ENCODE measurements at regions not wholly inside any gene's neighbourhood (a gene's known extent, or its start where the extent isn't known, plus 50 kb on each side); places are given as distances from the start of the nearest gene placed in this dataset.
"Not testable (repeated sequence)": the region's sequence is repeated elsewhere in the genome, so short reads cannot be mapped to it uniquely, and the experiment has no call there.

GRCh38 chr15:87538327-87538834 lies 718.2 kb downstream of the NTRK3 start:
- ATAC-seq = no peak
- Histone ChIP-seq H3K36me3 (ENCODE audit: control insufficient read depth, insufficient read depth, low read length) (no peaks in the 10 kb centered on the region), H3K4me1 (ENCODE audit: control insufficient read depth, insufficient read depth, low read length) (no peaks in the 10 kb centered on the region), H3K9me3 (ENCODE audit: control insufficient read depth, insufficient read depth, low read length) (no peaks in the 10 kb centered on the region), H3K4me3 (ENCODE audit: low read length) (no peak overlapping the region), H3K27ac (ENCODE audit: low read length) (no peak overlapping the region), H3K27me3 (ENCODE audit: control insufficient read depth, insufficient read depth, low read length) (no peaks in the 10 kb centered on the region)
- TF ChIP-seq, protein P1, sequence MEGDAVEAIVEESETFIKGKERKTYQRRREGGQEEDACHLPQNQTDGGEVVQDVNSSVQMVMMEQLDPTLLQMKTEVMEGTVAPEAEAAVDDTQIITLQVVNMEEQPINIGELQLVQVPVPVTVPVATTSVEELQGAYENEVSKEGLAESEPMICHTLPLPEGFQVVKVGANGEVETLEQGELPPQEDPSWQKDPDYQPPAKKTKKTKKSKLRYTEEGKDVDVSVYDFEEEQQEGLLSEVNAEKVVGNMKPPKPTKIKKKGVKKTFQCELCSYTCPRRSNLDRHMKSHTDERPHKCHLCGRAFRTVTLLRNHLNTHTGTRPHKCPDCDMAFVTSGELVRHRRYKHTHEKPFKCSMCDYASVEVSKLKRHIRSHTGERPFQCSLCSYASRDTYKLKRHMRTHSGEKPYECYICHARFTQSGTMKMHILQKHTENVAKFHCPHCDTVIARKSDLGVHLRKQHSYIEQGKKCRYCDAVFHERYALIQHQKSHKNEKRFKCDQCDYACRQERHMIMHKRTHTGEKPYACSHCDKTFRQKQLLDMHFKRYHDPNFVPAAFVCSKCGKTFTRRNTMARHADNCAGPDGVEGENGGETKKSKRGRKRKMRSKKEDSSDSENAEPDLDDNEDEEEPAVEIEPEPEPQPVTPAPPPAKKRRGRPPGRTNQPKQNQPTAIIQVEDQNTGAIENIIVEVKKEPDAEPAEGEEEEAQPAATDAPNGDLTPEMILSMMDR (IDR thresholded peaks at IDR 0.05) = no peak
- Mint-ChIP-seq H3K27me3 (ENCODE audit: low read depth in 2 of 2) (no peaks in the 10 kb centered on the region), H3K27ac (no peak overlapping the region), H3K4me3 (no peak overlapping the region), H3K4me1 (no peaks in the 10 kb centered on the region), H3K36me3 (no peaks in the 10 kb centered on the region), H3K9me3 (peaks cover 2 to 6% of the 10 kb centered on the region in 2 donors)
- intact Hi-C loops (cut with micrococcal nuclease) = no loop called here
- DNase-seq = no peak
- WGBS (ENCODE audit: insufficient coverage) = 100% methylated on average over 1 of the region's 3 CpGs

GRCh38 chr15:87537295-87537694 lies 719.2 kb downstream of the NTRK3 start:
- intact Hi-C loops (cut with micrococcal nuclease) = no loop called here
- H3K36me3 Mint-ChIP-seq = no peaks in the 10 kb centered on the region
- no peaks in the 10 kb centered on the region for H3K27me3 Mint-ChIP-seq (ENCODE audit: low read depth in 2 of 2)
- Histone ChIP-seq H3K4me3 (ENCODE audit: low read length) (no peak overlapping the region), H3K27ac (ENCODE audit: low read length) (no peak overlapping the region), H3K4me1 (ENCODE audit: control insufficient read depth, insufficient read depth, low read length) (no peaks in the 10 kb centered on the region), H3K27me3 (ENCODE audit: control insufficient read depth, insufficient read depth, low read length) (no peaks in the 10 kb centered on the region), H3K36me3 (ENCODE audit: control insufficient read depth, insufficient read depth, low read length) (no peaks in the 10 kb centered on the region), H3K9me3 (ENCODE audit: control insufficient read depth, insufficient read depth, low read length) (no peaks in the 10 kb centered on the region)
- ATAC-seq (no peak), DNase-seq (no peak)
- peaks cover 2 to 8% of the 10 kb centered on the region in 2 donors for H3K9me3 Mint-ChIP-seq
- TF ChIP-seq, protein P1 (IDR thresholded peaks at IDR 0.05) = no peak
- no peaks in the 10 kb centered on the region for H3K4me1 Mint-ChIP-seq
- no peak overlapping the region for H3K27ac Mint-ChIP-seq
- H3K4me3 Mint-ChIP-seq = no peak overlapping the region
- WGBS (ENCODE audit: insufficient coverage) = no CpG with 5 or more reads among the region's 1 CpG

- H3K4me1 Mint-ChIP-seq; H3K27ac Mint-ChIP-seq; H3K4me1 ChIP-seq (ENCODE audit: control insufficient read depth, insufficient read depth, low read length); H3K27ac ChIP-seq (ENCODE audit: low read length); H3K9me3 Mint-ChIP-seq; H3K9me3 ChIP-seq (ENCODE audit: control insufficient read depth, insufficient read depth, low read length); intact Hi-C loops (cut with micrococcal nuclease); DNase-seq; H3K4me3 ChIP-seq (ENCODE audit: low read length); H3K27me3 Mint-ChIP-seq (ENCODE audit: low read depth in 2 of 2); ATAC-seq; H3K27me3 ChIP-seq (ENCODE audit: control insufficient read depth, insufficient read depth, low read length); H3K36me3 Mint-ChIP-seq; H3K4me3 Mint-ChIP-seq; H3K36me3 ChIP-seq (ENCODE audit: control insufficient read depth, insufficient read depth, low read length): not testable (repeated sequence)
- WGBS (ENCODE audit: insufficient coverage) = 75% methylated on average over 1 of the region's 1 CpG
These were observed 722.9 kb downstream of the NTRK3 start for GRCh38 chr15:87533637-87534036.

DNA sequence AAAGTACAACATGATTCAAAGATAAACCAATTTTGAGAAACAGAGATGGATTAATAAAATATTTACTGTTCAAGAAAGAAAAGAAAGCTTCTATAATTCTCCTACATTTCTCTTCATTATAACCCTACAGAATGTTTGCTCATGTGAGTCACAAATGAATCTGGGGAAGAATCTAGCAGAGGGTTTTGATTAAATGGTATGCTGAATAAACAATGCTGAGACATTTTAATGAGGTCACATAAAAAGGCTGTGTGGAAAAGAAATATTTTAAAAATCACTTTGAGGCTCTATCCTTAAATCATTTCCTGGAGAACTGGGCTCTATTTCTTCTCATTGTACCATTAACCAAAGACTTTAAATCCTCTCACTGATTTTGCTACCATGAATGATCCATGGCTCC lies 727.7 kb downstream of the NTRK3 start:
- TF ChIP-seq, protein P1 (IDR thresholded peaks at IDR 0.05) = no peak
- no peak for DNase-seq

More for the DNA sequence above, 727.7 kb downstream of the NTRK3 start:
- Histone ChIP-seq H3K4me1 (ENCODE audit: control insufficient read depth, insufficient read depth, low read length) (no peaks in the 10 kb centered on the region), H3K27me3 (ENCODE audit: control insufficient read depth, insufficient read depth, low read length) (no peaks in the 10 kb centered on the region), H3K27ac (ENCODE audit: low read length) (no peak overlapping the region), H3K4me3 (ENCODE audit: low read length) (no peak overlapping the region), H3K9me3 (ENCODE audit: control insufficient read depth, insufficient read depth, low read length) (no peaks in the 10 kb centered on the region), H3K36me3 (ENCODE audit: control insufficient read depth, insufficient read depth, low read length) (no peaks in the 10 kb centered on the region)
- intact Hi-C loops (cut with micrococcal nuclease) = no loop called here
- H3K4me1 Mint-ChIP-seq = no peaks in the 10 kb centered on the region
- H3K4me3 Mint-ChIP-seq = no peak overlapping the region
- no peak overlapping the region for H3K27ac Mint-ChIP-seq
- peaks cover 12 to 14% of the 10 kb centered on the region in 2 donors for H3K9me3 Mint-ChIP-seq
- no peak for ATAC-seq
- H3K27me3 Mint-ChIP-seq (ENCODE audit: low read depth in 2 of 2) = no peaks in the 10 kb centered on the region
- no peaks in the 10 kb centered on the region for H3K36me3 Mint-ChIP-seq

Measured in natural killer cell (primary cell).